Rectal smooth muscle tissue (tissue), 1 donor: ENCODE measurements at regions not wholly inside any gene's neighbourhood (a gene's known extent, or its start where the extent isn't known, plus 50 kb on each side); places are given as distances from the start of the nearest gene placed in this dataset.

Experiments
- H3K27ac ChIP-seq: one replicate; pipeline ENCODE4 v1.7.0; 2013; ENCODE audit warnings: low read depth, low read length, inconsistent platforms
- H3K27me3 ChIP-seq: one replicate; pipeline ENCODE4 v1.7.0; 2013; ENCODE audit warnings: low read length; ENCODE audit not compliant: control insufficient read depth, insufficient read depth
- H3K36me3 ChIP-seq: one replicate; pipeline ENCODE4 v1.7.0; 2013; ENCODE audit warnings: low read length; ENCODE audit not compliant: control insufficient read depth, insufficient read depth
- H3K4me1 ChIP-seq: one replicate; pipeline ENCODE4 v1.7.0; 2013; ENCODE audit warnings: low read length; ENCODE audit not compliant: control insufficient read depth, insufficient read depth
- H3K4me3 ChIP-seq: one replicate; pipeline ENCODE4 v1.7.0; 2013; ENCODE audit warnings: low read length
- H3K9ac ChIP-seq: one replicate; pipeline ENCODE4 v1.7.0; 2013; ENCODE audit warnings: low read length

- H3K4me1 ChIP-seq = no peaks in the 10 kb centered on the region
- no peak overlapping the region for H3K9ac ChIP-seq
- H3K36me3 ChIP-seq = no peaks in the 10 kb centered on the region
- no peak overlapping the region for H3K4me3 ChIP-seq
- H3K27ac ChIP-seq = no peak overlapping the region
- H3K27me3 ChIP-seq = no peaks in the 10 kb centered on the region
Measured at GRCh38 chr6:144346719-144347447, 61.7 kb downstream of the UTRN start.

- no peak overlapping the region for H3K27ac ChIP-seq
Measured at GRCh38 chr6:144347448-144347759, 62.3 kb downstream of the UTRN start.

GRCh38 chr6:144347933-144348332 lies 62.8 kb downstream of the UTRN start:
- Histone ChIP-seq H3K36me3 (no peaks in the 10 kb centered on the region), H3K4me3 (no peak overlapping the region), H3K9ac (no peak overlapping the region), H3K4me1 (no peaks in the 10 kb centered on the region), H3K27me3 (no peaks in the 10 kb centered on the region), H3K27ac (no peak overlapping the region)

More at GRCh38 chr6:144347448-144347759, 62.3 kb downstream of the UTRN start:
- Histone ChIP-seq H3K4me3 (no peak overlapping the region), H3K27me3 (no peaks in the 10 kb centered on the region), H3K4me1 (no peaks in the 10 kb centered on the region), H3K36me3 (no peaks in the 10 kb centered on the region), H3K9ac (no peak overlapping the region)

GRCh38 chr6:144349690-144350527 lies 64.8 kb downstream of the UTRN start:
- H3K27me3 ChIP-seq = no peaks in the 10 kb centered on the region
- H3K27ac ChIP-seq = no peak overlapping the region
- no peaks in the 10 kb centered on the region for H3K36me3 ChIP-seq
- H3K4me3 ChIP-seq = no peak overlapping the region
- no peak overlapping the region for H3K9ac ChIP-seq
- H3K4me1 ChIP-seq = no peaks in the 10 kb centered on the region

- no peaks in the 10 kb centered on the region for H3K27me3 ChIP-seq
- H3K36me3 ChIP-seq = no peaks in the 10 kb centered on the region
- H3K27ac ChIP-seq = no peak overlapping the region
- H3K4me1 ChIP-seq = no peaks in the 10 kb centered on the region
- no peak overlapping the region for H3K4me3 ChIP-seq
- no peak overlapping the region for H3K9ac ChIP-seq
Measured at GRCh38 chr6:144350528-144350880, 65.4 kb downstream of the UTRN start.

- no peak overlapping the region for H3K9ac ChIP-seq
Measured at GRCh38 chr6:144351379-144352127, 66.4 kb downstream of the UTRN start.

GRCh38 chr6:144352331-144352730 lies 67.2 kb downstream of the UTRN start:
- Histone ChIP-seq H3K36me3 (no peaks in the 10 kb centered on the region), H3K4me1 (no peaks in the 10 kb centered on the region), H3K27me3 (no peaks in the 10 kb centered on the region), H3K9ac (no peak overlapping the region), H3K4me3 (no peak overlapping the region), H3K27ac (no peak overlapping the region)

More at GRCh38 chr6:144351379-144352127, 66.4 kb downstream of the UTRN start:
- H3K4me1 ChIP-seq = no peaks in the 10 kb centered on the region
- H3K36me3 ChIP-seq = no peaks in the 10 kb centered on the region
- peak overlapping the region; percentile 5 for H3K4me3 ChIP-seq
- H3K27ac ChIP-seq = no peak overlapping the region
- H3K27me3 ChIP-seq = no peaks in the 10 kb centered on the region

GRCh38 chr6:144353871-144354314 lies 68.8 kb downstream of the UTRN start:
- Histone ChIP-seq H3K4me3 (no peak overlapping the region), H3K9ac (no peak overlapping the region), H3K4me1 (no peaks in the 10 kb centered on the region), H3K36me3 (no peaks in the 10 kb centered on the region), H3K27ac (no peak overlapping the region), H3K27me3 (no peaks in the 10 kb centered on the region)

- no peaks in the 10 kb centered on the region for H3K36me3 ChIP-seq
- no peak overlapping the region for H3K27ac ChIP-seq
- H3K4me3 ChIP-seq = no peak overlapping the region
- H3K4me1 ChIP-seq = no peaks in the 10 kb centered on the region
- H3K27me3 ChIP-seq = no peaks in the 10 kb centered on the region
- no peak overlapping the region for H3K9ac ChIP-seq
Measured at GRCh38 chr6:144359783-144360182, 74.6 kb downstream of the UTRN start.

GRCh38 chr6:144360401-144360800 lies 75.3 kb downstream of the UTRN start:
- no peak overlapping the region for H3K9ac ChIP-seq
- no peaks in the 10 kb centered on the region for H3K27me3 ChIP-seq
- no peaks in the 10 kb centered on the region for H3K4me1 ChIP-seq
- no peak overlapping the region for H3K27ac ChIP-seq
- H3K36me3 ChIP-seq = no peaks in the 10 kb centered on the region
- no peak overlapping the region for H3K4me3 ChIP-seq

GRCh38 chr6:144361016-144361415 lies 75.9 kb downstream of the UTRN start:
- H3K9ac ChIP-seq = no peak overlapping the region
- H3K36me3 ChIP-seq = no peaks in the 10 kb centered on the region
- no peaks in the 10 kb centered on the region for H3K4me1 ChIP-seq
- H3K4me3 ChIP-seq = no peak overlapping the region
- H3K27me3 ChIP-seq = no peaks in the 10 kb centered on the region
- H3K27ac ChIP-seq = no peak overlapping the region
